Amygdala (tissue), 56 donors: ENCODE measurements at regions not wholly inside any gene's neighbourhood (a gene's known extent, or its start where the extent isn't known, plus 50 kb on each side); places are given as distances from the start of the nearest gene placed in this dataset.
"Not testable (repeated sequence)": the region's sequence is repeated elsewhere in the genome, so short reads cannot be mapped to it uniquely, and the experiment has no call there.

Experiments used
- DNase-seq, 56 donors: peaks; one replicate each; lab custom pipeline; 2025; lab: John Stamatoyannopoulos, UW

- no peak for DNase-seq
Observed at GRCh38 chr4:118410138-118410537, 57.3 kb upstream of the PRSS12 start.

GRCh38 chr4:118417325-118417724 lies 64.5 kb upstream of the PRSS12 start:
- DNase-seq, result no peak

GRCh38 chr4:118417800-118418199 lies 65.0 kb upstream of the PRSS12 start:
- DNase-seq, result not testable (repeated sequence)

GRCh38 chr4:118418396-118418795 lies 65.6 kb upstream of the PRSS12 start:
- DNase-seq, result not testable (repeated sequence)

GRCh38 chr4:118419626-118420025 lies 66.8 kb upstream of the PRSS12 start:
- not testable (repeated sequence) for DNase-seq

GRCh38 chr4:118424062-118424461 lies 71.3 kb upstream of the PRSS12 start:
- peak in 24 of 56 donors; percentile 0 to 57 (median 14) for DNase-seq

GRCh38 chr4:118428881-118429280 lies 76.1 kb upstream of the PRSS12 start:
- DNase-seq, result not testable (repeated sequence)

- not testable (repeated sequence) for DNase-seq
Observed at GRCh38 chr4:118432359-118432758, 79.6 kb upstream of the PRSS12 start.

- DNase-seq, result not testable (repeated sequence)
Observed at GRCh38 chr4:118433612-118434375, 81.0 kb upstream of the PRSS12 start.

GRCh38 chr4:118435415-118435814 lies 82.6 kb upstream of the PRSS12 start:
- not testable (repeated sequence) for DNase-seq

GRCh38 chr4:118442115-118442837 lies 89.5 kb upstream of the PRSS12 start:
- not testable (repeated sequence) for DNase-seq

GRCh38 chr4:118447397-118447796 lies 94.6 kb upstream of the PRSS12 start:
- DNase-seq, result not testable (repeated sequence)

- DNase-seq, result not testable (repeated sequence)
Observed at GRCh38 chr4:118454857-118455256, 102.1 kb upstream of the PRSS12 start.

- DNase-seq, result not testable (repeated sequence)
Observed at GRCh38 chr4:118461435-118461834, 108.6 kb upstream of the PRSS12 start.

GRCh38 chr4:118465831-118466230 lies 113.0 kb upstream of the PRSS12 start:
- DNase-seq, result not testable (repeated sequence)

GRCh38 chr4:118474001-118474626 lies 121.3 kb upstream of the PRSS12 start:
- DNase-seq, result not testable (repeated sequence)

GRCh38 chr4:118474771-118475170 lies 122.0 kb upstream of the PRSS12 start:
- DNase-seq, result not testable (repeated sequence)

GRCh38 chr4:118475901-118476300 lies 123.1 kb upstream of the PRSS12 start:
- DNase-seq, result not testable (repeated sequence)

GRCh38 chr4:118477826-118478225 lies 125.0 kb upstream of the PRSS12 start:
- DNase-seq, result not testable (repeated sequence)

- not testable (repeated sequence) for DNase-seq
Observed at GRCh38 chr4:118485801-118486314, 133.1 kb upstream of the PRSS12 start.

- not testable (repeated sequence) for DNase-seq
Observed at GRCh38 chr4:118492963-118493362, 140.2 kb upstream of the PRSS12 start.
